Astrocyte of the cerebellum (primary cell): ENCODE measurements at regions not wholly inside any gene's neighbourhood (a gene's known extent, or its start where the extent isn't known, plus 50 kb on each side); places are given as distances from the start of the nearest gene placed in this dataset.

Experiments used
- DNase-seq: peaks from one replicate; pipeline ENCODE4 v3.0.0-alpha.2; 2011; ENCODE audit warnings: low read depth
- H3K4me3 ChIP-seq: 2 replicates; pipeline ENCODE4 v1.5.1; 2011; ENCODE audit warnings: mild to moderate bottlenecking, low read depth, low read length, moderate library complexity
- in situ Hi-C: cut with HindIII; loops from 2 replicates; pipeline ENCODE4 v1.10.0; 2017; ENCODE audit warnings: low sequenced_read_pairs
- TF ChIP-seq, protein P1 (sequence below): IDR thresholded peaks from 2 replicates; pipeline ENCODE4 v1.5.1; 2012; ENCODE audit warnings: low read length, low read depth, moderate library complexity, mild to moderate bottlenecking; ENCODE audit errors: missing control alignments

GRCh38 chr2:106602042-106602441 is 114.9 kb downstream of the CD8B2 start:
- in situ Hi-C loops: no loop called here
- H3K4me3 ChIP-seq: no peak overlapping the region
- TF ChIP-seq, protein P1, sequence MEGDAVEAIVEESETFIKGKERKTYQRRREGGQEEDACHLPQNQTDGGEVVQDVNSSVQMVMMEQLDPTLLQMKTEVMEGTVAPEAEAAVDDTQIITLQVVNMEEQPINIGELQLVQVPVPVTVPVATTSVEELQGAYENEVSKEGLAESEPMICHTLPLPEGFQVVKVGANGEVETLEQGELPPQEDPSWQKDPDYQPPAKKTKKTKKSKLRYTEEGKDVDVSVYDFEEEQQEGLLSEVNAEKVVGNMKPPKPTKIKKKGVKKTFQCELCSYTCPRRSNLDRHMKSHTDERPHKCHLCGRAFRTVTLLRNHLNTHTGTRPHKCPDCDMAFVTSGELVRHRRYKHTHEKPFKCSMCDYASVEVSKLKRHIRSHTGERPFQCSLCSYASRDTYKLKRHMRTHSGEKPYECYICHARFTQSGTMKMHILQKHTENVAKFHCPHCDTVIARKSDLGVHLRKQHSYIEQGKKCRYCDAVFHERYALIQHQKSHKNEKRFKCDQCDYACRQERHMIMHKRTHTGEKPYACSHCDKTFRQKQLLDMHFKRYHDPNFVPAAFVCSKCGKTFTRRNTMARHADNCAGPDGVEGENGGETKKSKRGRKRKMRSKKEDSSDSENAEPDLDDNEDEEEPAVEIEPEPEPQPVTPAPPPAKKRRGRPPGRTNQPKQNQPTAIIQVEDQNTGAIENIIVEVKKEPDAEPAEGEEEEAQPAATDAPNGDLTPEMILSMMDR: no peak
- no peak for DNase-seq

DNA sequence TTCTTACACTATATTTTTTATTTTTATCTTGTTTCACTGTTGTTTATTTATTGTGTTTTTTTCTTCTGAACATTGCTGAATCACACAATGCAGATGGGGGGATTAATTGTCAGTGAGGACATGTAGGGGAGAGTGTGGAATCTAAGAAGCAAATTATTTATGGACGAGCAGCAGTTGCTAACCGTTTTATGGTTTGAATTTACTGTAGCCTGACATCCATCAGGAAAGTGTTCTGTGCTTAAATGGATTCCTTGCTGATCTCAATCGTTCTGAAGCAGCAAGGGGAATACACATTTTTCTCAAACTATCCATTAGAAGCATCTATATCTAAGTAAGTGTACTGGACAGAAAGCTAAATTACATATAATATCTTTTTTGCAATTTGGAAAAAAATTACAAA is 119.5 kb downstream of the CD8B2 start:
- no peak overlapping the region for H3K4me3 ChIP-seq
- DNase-seq: no peak
- TF ChIP-seq, protein P1: no peak
- in situ Hi-C loops: no loop called here

- TF ChIP-seq, protein P1: no peak
- no peak overlapping the region for H3K4me3 ChIP-seq
- in situ Hi-C loops: no loop called here
Observed at GRCh38 chr2:106607371-106607770, 120.2 kb downstream of the CD8B2 start.

DNA sequence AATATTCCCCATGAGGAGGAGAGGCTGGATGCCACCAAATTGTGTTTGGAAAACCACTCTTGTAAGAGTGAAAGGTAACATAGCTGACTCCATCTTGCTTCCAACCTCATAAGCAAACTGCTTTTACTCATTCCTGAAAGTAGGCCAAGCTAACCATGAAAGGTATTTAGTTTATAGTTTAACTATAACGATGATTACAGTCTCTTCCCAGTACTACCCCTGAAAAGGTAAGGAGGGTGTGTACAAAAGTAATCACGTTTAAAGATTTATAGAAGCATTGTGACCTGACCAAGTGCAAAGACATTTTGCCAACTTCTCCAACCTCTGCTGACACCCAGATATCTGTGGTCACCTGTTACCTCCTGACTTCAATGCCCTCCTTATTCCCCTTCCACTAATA is 122.6 kb downstream of the CD8B2 start:
- in situ Hi-C loops: no loop called here
- no peak overlapping the region for H3K4me3 ChIP-seq
- TF ChIP-seq, protein P1: no peak
- no peak for DNase-seq

More at GRCh38 chr2:106607371-106607770, 120.2 kb downstream of the CD8B2 start:
- DNase-seq: no peak

GRCh38 chr2:106614511-106615291 is 127.5 kb downstream of the CD8B2 start:
- DNase-seq: no peak
- in situ Hi-C loops: no loop called here
- TF ChIP-seq, protein P1: no peak

DNA sequence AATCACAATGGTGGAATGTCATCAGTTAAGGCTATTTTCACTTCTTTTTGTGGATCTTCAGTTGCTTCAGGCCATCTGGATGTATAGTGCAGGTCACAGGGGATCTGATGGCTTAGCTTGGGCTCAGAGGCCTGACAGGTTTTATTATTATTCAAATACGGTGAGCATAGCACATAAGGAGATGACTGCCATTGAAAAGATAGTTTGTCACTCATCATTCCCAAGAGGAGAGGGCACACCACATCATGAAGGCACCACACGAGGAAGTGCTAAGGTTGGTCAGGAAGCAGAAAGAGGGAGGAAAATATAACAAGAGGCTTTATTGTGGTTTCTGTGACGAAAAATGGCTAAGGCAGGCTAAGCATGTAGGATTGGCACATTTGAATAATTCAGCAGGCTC is 131.4 kb downstream of the CD8B2 start:
- TF ChIP-seq, protein P1: no peak
- no peak overlapping the region for H3K4me3 ChIP-seq
- in situ Hi-C loops: no loop called here
- DNase-seq: no peak

More at GRCh38 chr2:106614511-106615291, 127.5 kb downstream of the CD8B2 start:
- no peak overlapping the region for H3K4me3 ChIP-seq
